HCT116 (cell line): ENCODE measurements at regions not wholly inside any gene's neighbourhood (a gene's known extent, or its start where the extent isn't known, plus 50 kb on each side); places are given as distances from the start of the nearest gene placed in this dataset.

Experiments
- ATAC-seq: fragments of 200-7000 bp; cut with Tn5 transposase; 2 replicates; pipeline ENCODE4 v1.9.1; 2020; ENCODE audit warnings: mild to moderate bottlenecking, moderate library complexity
- BruUV-seq: library from RNA; stranded (reverse); fragments of 400-500 nt; replicated peaks from 2 replicates; lab custom pipeline; 2021; lab: Mats Ljungman, UMichigan
- CTCF ChIA-PET: fragments of 300-600 bp; sonication (Branson Sonifier 250); formaldehyde crosslinking; loops from one replicate; lab custom pipeline; 2021; ENCODE audit warnings: antibody characterized with exemption; lab: Charles Lee
- POLR2A ChIA-PET: fragments of 300-600, 350-600 bp; sonication (Branson Sonifier 250); formaldehyde crosslinking; loops from one replicate; lab custom pipeline; 2021; ENCODE audit warnings: antibody characterized with exemption; lab: Charles Lee
- RAD21 ChIA-PET, 2 experiments: fragments of 300-600 bp; sonication (Branson Sonifier 250); formaldehyde crosslinking; loops; one replicate each; lab custom pipeline; 2023; ENCODE audit warnings: low total read pairs in 2 of 2; ENCODE audit not compliant: uncharacterized antibody in 2 of 2, unreplicated experiment in 2 of 2, low non-redundant PET in 1 of 2; lab: Charles Lee
- DNase-seq: peaks from one replicate; pipeline ENCODE4 v3.0.0-alpha.2; 2010; ENCODE audit warnings: low read depth, low spot score
- H2AFZ ChIP-seq: fragments of 200-600 bp; shearing (Covaris generic), sonication (generic); 2 replicates; pipeline ENCODE4 v1.6.1; 2017; ENCODE audit warnings: low read depth, mixed run types, mixed read lengths, antibody characterized with exemption, low read length; ENCODE audit not compliant: poor library complexity, severe bottlenecking
- H3K27ac ChIP-seq: 2 replicates; pipeline ENCODE4 v1.5.1; 2012; ENCODE audit warnings: low read depth, low read length
- H3K27me3 ChIP-seq: fragments of 200-600 bp; sonication (generic); 2 replicates; pipeline ENCODE4 v1.6.1; 2016; ENCODE audit warnings: mixed run types, low read length, mixed read lengths; ENCODE audit not compliant: insufficient read depth
- H3K36me3 ChIP-seq, 2 experiments: fragments of 200-500 bp in 1 of 2; fragments of 200-600 bp in 1 of 2; sonication (Bioruptor generic) in 1 of 2; sonication (generic) in 1 of 2; 2 replicates each; pipeline versions ENCODE4 v1.5.1 to v1.6.1; 2014 to 2016; ENCODE audit warnings: low read length in 2 of 2, inconsistent platforms in 1 of 2, mixed read lengths in 1 of 2, mixed run types in 1 of 2; ENCODE audit not compliant: insufficient read depth in 2 of 2, control insufficient read depth in 1 of 2
- H3K4me1 ChIP-seq, 2 experiments: fragments of 200-600 bp in 1 of 2; sonication (generic) in 1 of 2; 2 replicates each; pipeline versions ENCODE4 v1.5.1 to v1.6.1; 2012 to 2017; ENCODE audit warnings: low read length in 2 of 2, inconsistent platforms in 1 of 2, mild to moderate bottlenecking in 1 of 2, mixed read lengths in 1 of 2, mixed run types in 1 of 2, moderate library complexity in 1 of 2; ENCODE audit not compliant: insufficient read depth in 2 of 2, control insufficient read depth in 1 of 2
- H3K4me2 ChIP-seq: fragments of 200-600 bp; sonication (generic); 2 replicates; pipeline ENCODE4 v1.6.1; 2017; ENCODE audit warnings: mixed run types, low read length, mixed read lengths
- H3K4me3 ChIP-seq, 2 experiments: fragments of 200-600 bp in 1 of 2; sonication (generic) in 1 of 2; replicated peaks in 1 of 2; 2 replicates each; pipeline ENCODE4 v1.5.1; 2011 to 2016; ENCODE audit warnings: low read length in 2 of 2, control low read depth in 1 of 2, low read depth in 1 of 2, mild to moderate bottlenecking in 1 of 2, mixed read lengths in 1 of 2, mixed run types in 1 of 2
- H3K79me2 ChIP-seq: fragments of 200-600 bp; sonication (generic); 2 replicates; pipeline ENCODE4 v1.6.1; 2017; ENCODE audit warnings: mild to moderate bottlenecking, mixed run types, low read length, moderate library complexity, mixed read lengths; ENCODE audit not compliant: insufficient read depth
- H3K9ac ChIP-seq: fragments of 200-600 bp; sonication (generic); 2 replicates; pipeline ENCODE4 v1.6.1; 2016; ENCODE audit warnings: low read length, mixed read lengths
- H3K9me2 ChIP-seq: fragments of 200-600 bp; sonication (generic), shearing (Covaris generic); 2 replicates; pipeline ENCODE4 v1.6.1; 2017; ENCODE audit warnings: mixed run types, mild to moderate bottlenecking, moderate library complexity; ENCODE audit not compliant: insufficient read depth
- H3K9me3 ChIP-seq, 2 experiments: fragments of 200-500 bp in 1 of 2; fragments of 200-600 bp in 1 of 2; sonication (Bioruptor generic) in 1 of 2; sonication (generic) in 1 of 2; 2 replicates each; pipeline ENCODE4 v1.6.1; 2014 to 2017; ENCODE audit warnings: low read length in 2 of 2, mixed read lengths in 2 of 2, inconsistent platforms in 1 of 2, low read depth in 1 of 2, mild to moderate bottlenecking in 1 of 2, mixed run types in 1 of 2, moderate library complexity in 1 of 2; ENCODE audit not compliant: control insufficient read depth in 1 of 2, insufficient read depth in 1 of 2
- H4K20me1 ChIP-seq: fragments of 200-600 bp; sonication (generic), shearing (Covaris generic); 2 replicates; pipeline ENCODE4 v1.6.1; 2017; ENCODE audit warnings: mixed run types, mild to moderate bottlenecking, moderate library complexity; ENCODE audit not compliant: insufficient read depth
- CBX3 ChIP-seq: IDR thresholded peaks from 2 replicates; pipeline ENCODE4 v1.6.1; 2012; ENCODE audit warnings: low read depth
- CEBPB ChIP-seq: IDR thresholded peaks from 2 replicates; pipeline ENCODE4 v1.6.1; 2012; ENCODE audit warnings: low read depth
- EGR1 ChIP-seq: IDR thresholded peaks from 2 replicates; pipeline ENCODE4 v1.6.1; 2012; ENCODE audit warnings: low read depth
- ELF1 ChIP-seq: IDR thresholded peaks from 2 replicates; pipeline ENCODE4 v1.6.1; 2012; ENCODE audit warnings: low read depth, borderline replicate concordance
- EZH2phosphoT487 ChIP-seq: fragments of 200-600 bp; IDR thresholded peaks from 2 replicates; pipeline ENCODE4 v1.6.1; 2018; ENCODE audit warnings: antibody characterized with exemption, borderline replicate concordance
- FOSL1 ChIP-seq: IDR thresholded peaks from 2 replicates; pipeline ENCODE4 v1.6.1; 2012; ENCODE audit warnings: low read depth
- JUND ChIP-seq: IDR thresholded peaks from 2 replicates; pipeline ENCODE4 v1.6.1; 2012
- POLR2AphosphoS5 ChIP-seq: IDR thresholded peaks from 2 replicates; pipeline ENCODE4 v1.6.1; 2011; ENCODE audit warnings: mild to moderate bottlenecking, low read depth, low read length, moderate library complexity
- SIN3A ChIP-seq: IDR thresholded peaks from 2 replicates; pipeline ENCODE4 v1.6.1; 2012; ENCODE audit warnings: low read depth
- SP1 ChIP-seq: IDR thresholded peaks from 2 replicates; pipeline ENCODE4 v1.6.1; 2012; ENCODE audit warnings: low read depth
- SRF ChIP-seq: IDR thresholded peaks from 2 replicates; pipeline ENCODE4 v1.6.1; 2012; ENCODE audit warnings: low read depth
- ZBTB33 ChIP-seq: IDR thresholded peaks from 2 replicates; pipeline ENCODE4 v1.6.1; 2011; ENCODE audit warnings: mild to moderate bottlenecking, low read length, moderate library complexity; ENCODE audit not compliant: insufficient replicate concordance; ENCODE audit errors: extremely low read depth
- ZFX ChIP-seq: fragments of 450-650 bp; IDR thresholded peaks from 2 replicates; pipeline ENCODE4 v1.6.1; 2017
- ZNF274 ChIP-seq: fragments of 200-500 bp; sonication (Bioruptor generic); IDR thresholded peaks from 2 replicates; pipeline ENCODE4 v1.6.1; 2014; ENCODE audit warnings: mild to moderate bottlenecking, low read depth, low read length, inconsistent platforms
- intact Hi-C: fragments of 100-400 bp; cut with micrococcal nuclease; formaldehyde crosslinking; loops from 2 replicates; pipeline ENCODE4 v1.10.0; 2022
- TF ChIP-seq, protein P1 (sequence below), 3 experiments: fragments of 200-600 bp in 1 of 3; sonication (generic) in 1 of 3; IDR thresholded peaks in 2 of 3; conservative IDR thresholded peaks in 1 of 3; 2 replicates each; pipeline ENCODE4 v1.5.1; 2012 to 2017; ENCODE audit warnings: low read depth in 2 of 3, low read length in 2 of 3, antibody characterized with exemption in 1 of 3, borderline replicate concordance in 1 of 3, control low read depth in 1 of 3, mild to moderate bottlenecking in 1 of 3, mixed read lengths in 1 of 3, mixed run types in 1 of 3, moderate library complexity in 1 of 3; ENCODE audit not compliant: insufficient read depth in 1 of 3
- TF ChIP-seq, protein P2 (sequence below): IDR thresholded peaks from 2 replicates; pipeline ENCODE4 v1.6.1; 2012
- TF ChIP-seq, protein P3 (sequence below): IDR thresholded peaks from 2 replicates; pipeline ENCODE4 v1.6.1; 2012

GRCh38 chr1:10851024-10852013 is 54.9 kb upstream of the CASZ1 start:
- BruUV-seq = no TSS peak
- ChIA-PET POLR2A (no interaction called here), CTCF (no interaction called here), RAD21 (no interaction called here)
- Histone ChIP-seq H3K4me1 (no peaks in the 10 kb centered on the region), H3K79me2 (no peaks in the 10 kb centered on the region), H3K27me3 (no peaks in the 10 kb centered on the region), H3K9me2 (no peaks in the 10 kb centered on the region), H3K4me2 (no peak overlapping the region), H4K20me1 (no peaks in the 10 kb centered on the region), H3K4me3 (no peak overlapping the region), H3K36me3 (no peaks in the 10 kb centered on the region), H3K27ac (no peak overlapping the region), H3K9me3 (no peaks in the 10 kb centered on the region), H3K9ac (no peak overlapping the region), H2AFZ (no peak overlapping the region)
- intact Hi-C loops = no loop called here
- TF ChIP-seq ELF1 (no peak), EGR1 (no peak)
- TF ChIP-seq, protein P1, sequence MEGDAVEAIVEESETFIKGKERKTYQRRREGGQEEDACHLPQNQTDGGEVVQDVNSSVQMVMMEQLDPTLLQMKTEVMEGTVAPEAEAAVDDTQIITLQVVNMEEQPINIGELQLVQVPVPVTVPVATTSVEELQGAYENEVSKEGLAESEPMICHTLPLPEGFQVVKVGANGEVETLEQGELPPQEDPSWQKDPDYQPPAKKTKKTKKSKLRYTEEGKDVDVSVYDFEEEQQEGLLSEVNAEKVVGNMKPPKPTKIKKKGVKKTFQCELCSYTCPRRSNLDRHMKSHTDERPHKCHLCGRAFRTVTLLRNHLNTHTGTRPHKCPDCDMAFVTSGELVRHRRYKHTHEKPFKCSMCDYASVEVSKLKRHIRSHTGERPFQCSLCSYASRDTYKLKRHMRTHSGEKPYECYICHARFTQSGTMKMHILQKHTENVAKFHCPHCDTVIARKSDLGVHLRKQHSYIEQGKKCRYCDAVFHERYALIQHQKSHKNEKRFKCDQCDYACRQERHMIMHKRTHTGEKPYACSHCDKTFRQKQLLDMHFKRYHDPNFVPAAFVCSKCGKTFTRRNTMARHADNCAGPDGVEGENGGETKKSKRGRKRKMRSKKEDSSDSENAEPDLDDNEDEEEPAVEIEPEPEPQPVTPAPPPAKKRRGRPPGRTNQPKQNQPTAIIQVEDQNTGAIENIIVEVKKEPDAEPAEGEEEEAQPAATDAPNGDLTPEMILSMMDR (IDR thresholded peaks at IDR 0.05 in 2 of 3, conservative IDR thresholded peaks at IDR 0.05 in 1 of 3; ENCODE audit: borderline replicate concordance in 1 of 3, insufficient read depth in 1 of 3, low read depth in 2 of 3, low read length in 2 of 3) = no peak
- ATAC-seq = no peak
- DNase-seq = no peak

DNA sequence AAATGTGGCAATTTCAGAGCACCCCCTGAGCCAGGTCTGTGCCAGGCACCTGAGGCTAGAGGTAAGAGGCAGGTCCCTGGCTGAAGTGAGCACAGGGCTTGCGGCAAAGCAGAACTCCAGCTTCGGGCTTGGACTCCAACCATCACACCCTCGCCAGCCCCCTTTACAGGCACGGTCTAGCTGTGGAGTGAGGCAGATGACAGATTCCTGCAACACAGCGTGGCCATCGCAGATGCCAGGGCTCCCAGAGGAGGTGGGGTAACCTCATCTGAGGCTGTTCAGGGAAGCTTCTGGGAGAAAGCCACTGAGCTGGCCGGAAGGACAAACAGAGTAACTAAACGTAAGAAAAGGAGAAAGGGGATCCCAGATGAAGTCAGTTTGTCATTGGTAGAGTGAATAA is 55.6 kb upstream of the CASZ1 start:
- Histone ChIP-seq H3K4me1 (no peaks in the 10 kb centered on the region), H3K79me2 (no peaks in the 10 kb centered on the region), H3K36me3 (no peaks in the 10 kb centered on the region), H3K4me3 (no peak overlapping the region), H2AFZ (no peak overlapping the region), H3K27ac (no peak overlapping the region), H3K9ac (no peak overlapping the region), H3K27me3 (no peaks in the 10 kb centered on the region), H3K9me3 (no peaks in the 10 kb centered on the region), H3K4me2 (no peak overlapping the region), H3K9me2 (no peaks in the 10 kb centered on the region), H4K20me1 (no peaks in the 10 kb centered on the region)
- no peak for ATAC-seq
- CTCF ChIA-PET = no interaction called here
- intact Hi-C loops = no loop called here
- POLR2A ChIA-PET = no interaction called here
- RAD21 ChIA-PET = no interaction called here
- TF ChIP-seq ZFX (no peak), POLR2AphosphoS5 (no peak), ELF1 (no peak), CBX3 (no peak), SIN3A (no peak), ZNF274 (no peak), JUND (no peak), SP1 (no peak), ZBTB33 (no peak), FOSL1 (no peak), CEBPB (no peak), EZH2phosphoT487 (no peak), SRF (no peak)
- TF ChIP-seq, protein P2, sequence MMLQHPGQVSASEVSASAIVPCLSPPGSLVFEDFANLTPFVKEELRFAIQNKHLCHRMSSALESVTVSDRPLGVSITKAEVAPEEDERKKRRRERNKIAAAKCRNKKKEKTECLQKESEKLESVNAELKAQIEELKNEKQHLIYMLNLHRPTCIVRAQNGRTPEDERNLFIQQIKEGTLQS = no peak
- TF ChIP-seq, protein P3, sequence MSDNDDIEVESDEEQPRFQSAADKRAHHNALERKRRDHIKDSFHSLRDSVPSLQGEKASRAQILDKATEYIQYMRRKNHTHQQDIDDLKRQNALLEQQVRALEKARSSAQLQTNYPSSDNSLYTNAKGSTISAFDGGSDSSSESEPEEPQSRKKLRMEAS = no peak
- no TSS peak for BruUV-seq
- DNase-seq = no peak
